Activated CD4-positive, alpha-beta memory T cell treated with anti-CD3 and anti-CD28 coated beads, Interleukin-2, amount 10 ng/mL, durations not matched to agents 7 days and 5 days (primary cell): ENCODE measurements at regions not wholly inside any gene's neighbourhood (a gene's known extent, or its start where the extent isn't known, plus 50 kb on each side); places are given as distances from the start of the nearest gene placed in this dataset.

Experiments
- CTCF ChIA-PET: fragments of 350-600 bp; sonication (Branson Sonifier 250); formaldehyde crosslinking; loops from one replicate; lab custom pipeline; 2021; ENCODE audit warnings: antibody characterized with exemption, inconsistent platforms; lab: Charles Lee
- POLR2A ChIA-PET: fragments of 350-600 bp; sonication (Branson Sonifier 250); formaldehyde crosslinking; loops from one replicate; lab custom pipeline; 2021; ENCODE audit warnings: antibody characterized with exemption; lab: Charles Lee
- DNase-seq: peaks from one replicate; pipeline ENCODE4 v3.0.0-alpha.2; 2020
- H3K27ac Mint-ChIP-seq: one replicate; pipeline ENCODE4 v1.8.0; 2021; ENCODE audit warnings: mild to moderate bottlenecking, mixed read lengths
- H3K27me3 Mint-ChIP-seq: one replicate; pipeline ENCODE4 v1.8.0; 2021; ENCODE audit warnings: mixed read lengths
- H3K36me3 Mint-ChIP-seq: one replicate; pipeline ENCODE4 v1.8.0; 2021; ENCODE audit warnings: low read depth, mixed read lengths
- H3K4me1 Mint-ChIP-seq: one replicate; pipeline ENCODE4 v1.8.0; 2021; ENCODE audit warnings: mixed read lengths
- H3K4me3 Mint-ChIP-seq: one replicate; pipeline ENCODE4 v1.8.0; 2021; ENCODE audit warnings: mild to moderate bottlenecking, mixed read lengths
- H3K9me3 Mint-ChIP-seq: one replicate; pipeline ENCODE4 v1.8.0; 2021; ENCODE audit warnings: mixed read lengths

- H3K4me3 Mint-ChIP-seq = no peak overlapping the region
- peaks cover 8% of the 10 kb centered on the region for H3K4me1 Mint-ChIP-seq
- H3K27me3 Mint-ChIP-seq = peaks cover 5% of the 10 kb centered on the region
- no peak overlapping the region for H3K27ac Mint-ChIP-seq
- POLR2A ChIA-PET = no interaction called here
- H3K9me3 Mint-ChIP-seq = peaks cover 2% of the 10 kb centered on the region
- no peaks in the 10 kb centered on the region for H3K36me3 Mint-ChIP-seq
- CTCF ChIA-PET = interaction anchor here (1.2 kb wide), 1 partner anchor 26 kb away, joined by 4 read pairs; no protein-coding TSS in a partner anchor
- DNase-seq = no peak
Measured at GRCh38 chr15:31516440-31516839, 189.8 kb downstream of the KLF13 start.

DNA sequence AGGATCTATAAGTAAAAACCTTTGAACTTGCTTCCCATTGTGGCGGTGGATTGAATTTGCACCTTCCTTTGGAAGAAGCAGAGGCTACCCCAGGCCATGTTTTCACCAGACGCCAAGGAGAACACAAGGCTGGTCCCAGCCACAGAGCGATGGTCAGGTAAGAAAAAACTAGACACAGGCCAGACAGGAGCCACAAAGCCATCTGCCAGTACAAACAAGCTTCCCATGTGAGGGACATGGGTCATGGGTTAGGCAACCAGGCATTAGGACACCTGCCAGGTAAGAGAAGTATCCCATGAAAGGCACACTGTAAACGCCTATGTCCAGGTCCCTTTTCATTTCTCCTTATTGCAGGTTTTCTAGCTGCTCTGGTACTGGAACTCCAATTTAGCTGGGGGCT is 190.2 kb downstream of the KLF13 start:
- Mint-ChIP-seq H3K4me1 (peaks cover 6% of the 10 kb centered on the region), H3K27ac (no peak overlapping the region), H3K27me3 (peaks cover 5% of the 10 kb centered on the region), H3K9me3 (peaks cover 2% of the 10 kb centered on the region), H3K4me3 (no peak overlapping the region), H3K36me3 (no peaks in the 10 kb centered on the region)
- no peak for DNase-seq
- CTCF ChIA-PET = interaction anchor here (1.2 kb wide), 1 partner anchor 27 kb away, joined by 4 read pairs; no protein-coding TSS in a partner anchor
- POLR2A ChIA-PET = no interaction called here

DNA sequence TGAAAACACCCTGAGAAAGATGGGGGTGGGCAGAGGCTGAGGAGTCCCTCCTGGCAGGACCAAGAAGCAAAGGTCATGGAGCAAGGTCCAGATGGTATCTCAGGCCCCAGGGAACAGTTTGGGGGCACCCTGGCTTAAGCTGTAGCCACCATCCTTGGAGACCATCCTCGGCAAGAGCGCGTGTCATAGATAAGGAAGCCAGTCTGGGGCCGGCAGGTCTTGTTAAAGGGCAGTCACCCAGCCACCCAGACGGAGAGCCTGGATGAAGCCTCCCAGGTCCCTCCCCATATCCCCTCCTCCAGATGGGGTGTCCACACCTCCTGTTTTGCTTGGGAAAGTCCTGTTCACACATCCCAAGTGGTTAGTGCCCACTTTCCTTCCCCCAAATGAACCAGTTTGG is 191.1 kb downstream of the KLF13 start:
- Mint-ChIP-seq H3K4me3 (no peak overlapping the region), H3K27me3 (peaks cover 5% of the 10 kb centered on the region), H3K4me1 (no peaks in the 10 kb centered on the region), H3K9me3 (peaks cover 2% of the 10 kb centered on the region), H3K36me3 (no peaks in the 10 kb centered on the region), H3K27ac (no peak overlapping the region)
- POLR2A ChIA-PET = no interaction called here
- CTCF ChIA-PET = interaction anchor here (0.7 to 1.2 kb wide), 2 partner anchors 27 to 1965 kb away, joined by 3 to 4 read pairs; no protein-coding TSS in a partner anchor
- DNase-seq = no peak

GRCh38 chr15:31522028-31522427 is 195.4 kb downstream of the KLF13 start:
- POLR2A ChIA-PET = no interaction called here
- DNase-seq = no peak
- peaks cover 1% of the 10 kb centered on the region for H3K27me3 Mint-ChIP-seq
- H3K4me3 Mint-ChIP-seq = no peak overlapping the region
- CTCF ChIA-PET = no interaction called here
- H3K36me3 Mint-ChIP-seq = no peaks in the 10 kb centered on the region
- H3K4me1 Mint-ChIP-seq = no peaks in the 10 kb centered on the region
- no peaks in the 10 kb centered on the region for H3K9me3 Mint-ChIP-seq
- no peak overlapping the region for H3K27ac Mint-ChIP-seq

DNA sequence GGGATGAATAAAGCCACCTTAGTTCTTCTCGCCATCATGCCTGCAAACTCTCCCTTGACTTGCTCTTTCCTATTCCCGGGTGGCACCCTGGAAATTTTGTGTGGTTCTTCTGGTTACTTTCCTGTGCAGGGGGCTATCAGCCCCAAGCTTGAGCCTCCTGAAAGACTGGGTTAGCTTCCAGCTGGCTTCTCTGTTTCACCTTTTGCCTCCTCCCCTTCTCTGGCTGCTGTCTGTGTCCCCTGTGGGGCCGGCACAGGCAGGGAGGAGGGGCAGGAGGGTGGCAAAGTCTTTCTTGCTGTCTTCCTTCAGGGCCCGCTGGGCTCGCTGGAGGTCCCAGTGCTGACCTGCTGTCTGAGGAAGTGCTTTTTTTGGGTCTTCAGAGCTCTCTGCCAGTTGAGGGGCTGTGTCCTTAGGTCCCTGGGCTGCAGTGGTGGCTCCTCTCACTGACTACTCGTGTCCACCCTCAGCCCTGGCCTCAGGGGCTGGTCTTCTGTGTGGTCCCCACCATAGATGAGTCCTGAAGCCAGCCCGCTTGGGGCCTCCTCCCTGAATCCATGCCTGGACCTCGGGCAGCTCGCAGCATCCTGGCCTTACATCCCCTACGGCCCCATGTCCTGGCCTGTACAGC is 196.5 kb downstream of the KLF13 start:
- no peak for DNase-seq
- H3K4me1 Mint-ChIP-seq = no peaks in the 10 kb centered on the region
- H3K9me3 Mint-ChIP-seq = no peaks in the 10 kb centered on the region
- ChIA-PET CTCF (interaction anchor here (0.7 kb wide), 1 partner anchor 394 kb away, joined by 3 read pairs; no protein-coding TSS in a partner anchor), POLR2A (interaction anchor here (0.7 kb wide), 1 partner anchor 10 kb away, joined by 3 read pairs; no protein-coding TSS in a partner anchor)
- no peak overlapping the region for H3K4me3 Mint-ChIP-seq
- no peaks in the 10 kb centered on the region for H3K36me3 Mint-ChIP-seq
- H3K27me3 Mint-ChIP-seq = peaks cover 1% of the 10 kb centered on the region
- H3K27ac Mint-ChIP-seq = no peak overlapping the region

GRCh38 chr15:31523655-31524049 is 197.0 kb downstream of the KLF13 start:
- no peaks in the 10 kb centered on the region for H3K36me3 Mint-ChIP-seq
- H3K27ac Mint-ChIP-seq = no peak overlapping the region
- H3K4me1 Mint-ChIP-seq = no peaks in the 10 kb centered on the region
- ChIA-PET POLR2A (interaction anchor here (0.7 kb wide), 1 partner anchor 10 kb away, joined by 3 read pairs; no protein-coding TSS in a partner anchor), CTCF (no interaction called here)
- peaks cover 1% of the 10 kb centered on the region for H3K27me3 Mint-ChIP-seq
- no peaks in the 10 kb centered on the region for H3K9me3 Mint-ChIP-seq
- DNase-seq = no peak
- H3K4me3 Mint-ChIP-seq = no peak overlapping the region

- H3K36me3 Mint-ChIP-seq = no peaks in the 10 kb centered on the region
- H3K4me1 Mint-ChIP-seq = no peaks in the 10 kb centered on the region
- no peak overlapping the region for H3K27ac Mint-ChIP-seq
- H3K27me3 Mint-ChIP-seq = no peaks in the 10 kb centered on the region
- no peaks in the 10 kb centered on the region for H3K9me3 Mint-ChIP-seq
- ChIA-PET POLR2A (no interaction called here), CTCF (no interaction called here)
- H3K4me3 Mint-ChIP-seq = no peak overlapping the region
- no peak for DNase-seq
Measured at GRCh38 chr15:31525185-31525695, 198.6 kb downstream of the KLF13 start.

- Mint-ChIP-seq H3K4me1 (no peaks in the 10 kb centered on the region), H3K27ac (no peak overlapping the region), H3K4me3 (no peak overlapping the region), H3K36me3 (no peaks in the 10 kb centered on the region), H3K27me3 (no peaks in the 10 kb centered on the region), H3K9me3 (no peaks in the 10 kb centered on the region)
- POLR2A ChIA-PET = no interaction called here
- CTCF ChIA-PET = no interaction called here
- DNase-seq = no peak
Measured at GRCh38 chr15:31525988-31526665, 199.5 kb downstream of the KLF13 start.

DNA sequence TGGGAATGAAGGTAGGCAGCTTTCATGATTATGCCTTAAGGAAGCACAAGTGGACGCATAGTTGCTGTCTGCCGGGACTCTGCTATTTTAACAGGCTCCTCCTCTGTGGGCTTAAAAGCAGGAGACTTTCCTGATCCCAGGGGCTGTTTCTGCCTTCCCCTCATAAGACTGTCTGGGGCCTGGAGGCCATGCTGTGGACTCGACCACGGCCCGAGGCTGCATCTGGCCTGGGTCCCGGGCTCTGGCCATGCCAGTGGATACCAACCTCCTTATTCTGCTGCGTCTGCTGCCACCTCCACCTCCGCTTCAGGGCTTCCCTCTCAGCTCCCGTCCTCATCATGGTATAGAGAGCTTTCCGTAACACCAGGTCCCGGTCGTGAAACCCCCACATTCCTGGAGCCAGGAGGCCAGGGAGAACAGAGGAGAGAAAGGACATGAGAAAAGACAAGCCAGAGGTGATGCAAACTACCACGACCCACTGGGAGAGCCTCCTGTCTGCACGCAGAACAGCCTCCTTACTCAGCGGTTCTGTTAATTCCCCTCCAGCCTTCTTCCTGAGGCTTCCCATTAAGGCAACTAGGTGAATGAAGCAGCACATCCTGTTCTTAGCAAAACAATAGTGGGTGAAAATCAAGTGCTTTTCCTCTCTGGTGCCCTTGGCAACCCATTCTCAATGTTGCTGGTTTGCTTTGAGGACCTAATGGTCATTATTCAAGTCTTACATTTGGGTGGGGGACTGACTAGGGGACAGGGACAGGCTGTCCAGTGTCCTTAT is 200.5 kb downstream of the KLF13 start:
- ChIA-PET CTCF (no interaction called here), POLR2A (no interaction called here)
- no peak overlapping the region for H3K4me3 Mint-ChIP-seq
- H3K9me3 Mint-ChIP-seq = no peaks in the 10 kb centered on the region
- H3K36me3 Mint-ChIP-seq = no peaks in the 10 kb centered on the region
- DNase-seq = no peak
- H3K27me3 Mint-ChIP-seq = peaks cover 1% of the 10 kb centered on the region
- no peaks in the 10 kb centered on the region for H3K4me1 Mint-ChIP-seq
- no peak overlapping the region for H3K27ac Mint-ChIP-seq

DNA sequence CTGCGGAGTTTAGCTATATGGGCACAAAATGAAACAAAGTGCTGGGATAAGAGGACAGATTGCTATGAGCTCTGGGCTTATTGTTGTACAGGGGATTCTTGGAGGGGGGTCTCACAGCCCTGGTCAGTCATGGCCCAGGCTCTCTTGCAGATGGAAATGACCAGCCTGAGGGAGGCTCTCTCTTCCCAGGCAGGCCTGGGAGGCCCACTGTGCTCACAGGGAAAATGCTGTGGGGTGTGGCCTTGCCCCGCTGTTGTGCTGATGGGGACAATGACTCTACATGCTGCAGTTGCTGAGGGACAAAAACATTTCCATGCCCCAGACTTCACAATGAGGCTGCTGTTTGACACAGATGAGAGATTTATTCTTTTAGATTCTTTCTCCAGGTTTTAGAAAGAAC is 202.2 kb downstream of the KLF13 start:
- DNase-seq = no peak
- Mint-ChIP-seq H3K9me3 (no peaks in the 10 kb centered on the region), H3K27me3 (peaks cover 4% of the 10 kb centered on the region), H3K4me3 (no peak overlapping the region), H3K4me1 (no peaks in the 10 kb centered on the region), H3K36me3 (no peaks in the 10 kb centered on the region), H3K27ac (no peak overlapping the region)
- ChIA-PET CTCF (no interaction called here), POLR2A (no interaction called here)

- CTCF ChIA-PET = no interaction called here
- no peaks in the 10 kb centered on the region for H3K36me3 Mint-ChIP-seq
- no peak overlapping the region for H3K27ac Mint-ChIP-seq
- H3K4me1 Mint-ChIP-seq = no peaks in the 10 kb centered on the region
- POLR2A ChIA-PET = no interaction called here
- no peak overlapping the region for H3K4me3 Mint-ChIP-seq
- DNase-seq = no peak
- peaks cover 44% of the 10 kb centered on the region for H3K27me3 Mint-ChIP-seq
- no peaks in the 10 kb centered on the region for H3K9me3 Mint-ChIP-seq
Measured at GRCh38 chr15:31537770-31538592, 211.3 kb downstream of the KLF13 start.

DNA sequence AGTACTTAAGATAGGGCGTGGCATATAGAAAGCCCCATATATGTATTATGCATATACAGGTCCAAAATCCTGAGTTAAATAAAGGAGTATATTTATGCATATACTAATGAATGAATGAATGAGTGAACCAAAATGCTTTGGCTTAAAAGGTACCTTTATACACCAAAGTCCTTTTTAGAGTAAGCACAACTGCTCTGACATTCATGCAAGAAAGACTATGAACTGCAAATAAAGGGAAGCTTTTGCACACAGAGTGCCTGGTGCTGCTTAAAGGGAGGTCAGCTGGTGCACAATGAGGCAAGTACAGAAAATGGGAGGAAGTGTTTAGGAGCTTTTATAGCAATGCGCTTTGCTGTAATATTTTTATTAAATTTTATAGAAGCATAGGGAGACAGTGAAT is 214.0 kb downstream of the KLF13 start:
- Mint-ChIP-seq H3K36me3 (no peaks in the 10 kb centered on the region), H3K9me3 (no peaks in the 10 kb centered on the region), H3K27me3 (peaks cover 57% of the 10 kb centered on the region), H3K4me3 (no peak overlapping the region), H3K4me1 (no peaks in the 10 kb centered on the region), H3K27ac (no peak overlapping the region)
- no peak for DNase-seq
- ChIA-PET CTCF (no interaction called here), POLR2A (no interaction called here)
